Lower lobe of right lung (tissue), 2 donors: ENCODE measurements at regions not wholly inside any gene's neighbourhood (a gene's known extent, or its start where the extent isn't known, plus 50 kb on each side); places are given as distances from the start of the nearest gene placed in this dataset.

ENCODE experiments used
- ATAC-seq, 2 donors: fragments of 200-7000 bp; cut with Tn5 transposase; one replicate each; pipeline ENCODE4 v1.9.1; 2020 to 2022; ENCODE audit warnings: mild to moderate bottlenecking in 2 of 2, moderate library complexity in 2 of 2
- DNase-seq: peaks from one replicate; pipeline ENCODE4 v3.0.0-alpha.2; 2020
- H3K27ac ChIP-seq: fragments of 200-600 bp; one replicate; pipeline ENCODE4 v1.8.0; 2022
- H3K27me3 ChIP-seq: fragments of 200-600 bp; one replicate; pipeline ENCODE4 v1.8.0; 2022; ENCODE audit warnings: low read depth
- H3K36me3 ChIP-seq: fragments of 200-600 bp; one replicate; pipeline ENCODE4 v1.8.0; 2022; ENCODE audit warnings: mild to moderate bottlenecking
- H3K4me1 ChIP-seq: fragments of 200-600 bp; one replicate; pipeline ENCODE4 v1.8.0; 2022
- H3K4me3 ChIP-seq: fragments of 200-600 bp; one replicate; pipeline ENCODE4 v1.8.0; 2022; ENCODE audit warnings: mild to moderate bottlenecking
- H3K9me3 ChIP-seq: fragments of 200-600 bp; one replicate; pipeline ENCODE4 v1.8.0; 2022
- intact Hi-C: fragments of 100-400 bp; cut with DNase I; formaldehyde crosslinking; loops from one replicate; pipeline ENCODE4 v1.11.0; 2022
- TF ChIP-seq, protein P1 (sequence below): fragments of 200-600 bp; IDR thresholded peaks from one replicate; pipeline ENCODE4 v1.8.0; 2022; ENCODE audit warnings: antibody characterized with exemption, mild to moderate bottlenecking
- donor health status: DM: no; HTN: yes; CAD: no; lungs with severe emphysema.

GRCh38 chrX:45885931-45886330 is 659.3 kb downstream of the ZNF674 start:
- Histone ChIP-seq H3K36me3 (no peaks in the 10 kb centered on the region), H3K9me3 (no peaks in the 10 kb centered on the region), H3K27ac (no peak overlapping the region), H3K4me1 (no peaks in the 10 kb centered on the region), H3K4me3 (no peak overlapping the region), H3K27me3 (no peaks in the 10 kb centered on the region)
- intact Hi-C loops: no loop called here
- no peak for DNase-seq
- TF ChIP-seq, protein P1, sequence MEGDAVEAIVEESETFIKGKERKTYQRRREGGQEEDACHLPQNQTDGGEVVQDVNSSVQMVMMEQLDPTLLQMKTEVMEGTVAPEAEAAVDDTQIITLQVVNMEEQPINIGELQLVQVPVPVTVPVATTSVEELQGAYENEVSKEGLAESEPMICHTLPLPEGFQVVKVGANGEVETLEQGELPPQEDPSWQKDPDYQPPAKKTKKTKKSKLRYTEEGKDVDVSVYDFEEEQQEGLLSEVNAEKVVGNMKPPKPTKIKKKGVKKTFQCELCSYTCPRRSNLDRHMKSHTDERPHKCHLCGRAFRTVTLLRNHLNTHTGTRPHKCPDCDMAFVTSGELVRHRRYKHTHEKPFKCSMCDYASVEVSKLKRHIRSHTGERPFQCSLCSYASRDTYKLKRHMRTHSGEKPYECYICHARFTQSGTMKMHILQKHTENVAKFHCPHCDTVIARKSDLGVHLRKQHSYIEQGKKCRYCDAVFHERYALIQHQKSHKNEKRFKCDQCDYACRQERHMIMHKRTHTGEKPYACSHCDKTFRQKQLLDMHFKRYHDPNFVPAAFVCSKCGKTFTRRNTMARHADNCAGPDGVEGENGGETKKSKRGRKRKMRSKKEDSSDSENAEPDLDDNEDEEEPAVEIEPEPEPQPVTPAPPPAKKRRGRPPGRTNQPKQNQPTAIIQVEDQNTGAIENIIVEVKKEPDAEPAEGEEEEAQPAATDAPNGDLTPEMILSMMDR: no peak
- no peak for ATAC-seq

- H3K4me3 ChIP-seq: no peak overlapping the region
- no peaks in the 10 kb centered on the region for H3K4me1 ChIP-seq
- no peak overlapping the region for H3K27ac ChIP-seq
- no peak for ATAC-seq
- no peak for DNase-seq
- H3K36me3 ChIP-seq: no peaks in the 10 kb centered on the region
- TF ChIP-seq, protein P1: no peak
- H3K27me3 ChIP-seq: no peaks in the 10 kb centered on the region
- no peaks in the 10 kb centered on the region for H3K9me3 ChIP-seq
- intact Hi-C loops: no loop called here
Measured at GRCh38 chrX:45879512-45879911, 665.7 kb downstream of the ZNF674 start.

- TF ChIP-seq, protein P1: no peak
- Histone ChIP-seq H3K27me3 (no peaks in the 10 kb centered on the region), H3K9me3 (no peaks in the 10 kb centered on the region), H3K36me3 (no peaks in the 10 kb centered on the region), H3K4me1 (no peaks in the 10 kb centered on the region), H3K27ac (no peak overlapping the region), H3K4me3 (no peak overlapping the region)
- intact Hi-C loops: no loop called here
- no peak for DNase-seq
- ATAC-seq: no peak
Measured at GRCh38 chrX:45876206-45876605, 669.0 kb downstream of the ZNF674 start.

GRCh38 chrX:45873781-45874180 is 671.4 kb downstream of the ZNF674 start:
- Histone ChIP-seq H3K9me3 (no peaks in the 10 kb centered on the region), H3K4me3 (no peak overlapping the region), H3K27me3 (no peaks in the 10 kb centered on the region), H3K4me1 (no peaks in the 10 kb centered on the region), H3K36me3 (no peaks in the 10 kb centered on the region), H3K27ac (no peak overlapping the region)
- DNase-seq (no peak), ATAC-seq (no peak)
- intact Hi-C loops: no loop called here
- TF ChIP-seq, protein P1: no peak

GRCh38 chrX:45872480-45872879 is 671.8 kb upstream of the DIPK2B start:
- Histone ChIP-seq H3K27me3 (no peaks in the 10 kb centered on the region), H3K4me3 (no peak overlapping the region), H3K9me3 (no peaks in the 10 kb centered on the region), H3K36me3 (no peaks in the 10 kb centered on the region), H3K27ac (no peak overlapping the region), H3K4me1 (no peaks in the 10 kb centered on the region)
- intact Hi-C loops: no loop called here
- DNase-seq: no peak
- TF ChIP-seq, protein P1: no peak
- no peak for ATAC-seq

DNA sequence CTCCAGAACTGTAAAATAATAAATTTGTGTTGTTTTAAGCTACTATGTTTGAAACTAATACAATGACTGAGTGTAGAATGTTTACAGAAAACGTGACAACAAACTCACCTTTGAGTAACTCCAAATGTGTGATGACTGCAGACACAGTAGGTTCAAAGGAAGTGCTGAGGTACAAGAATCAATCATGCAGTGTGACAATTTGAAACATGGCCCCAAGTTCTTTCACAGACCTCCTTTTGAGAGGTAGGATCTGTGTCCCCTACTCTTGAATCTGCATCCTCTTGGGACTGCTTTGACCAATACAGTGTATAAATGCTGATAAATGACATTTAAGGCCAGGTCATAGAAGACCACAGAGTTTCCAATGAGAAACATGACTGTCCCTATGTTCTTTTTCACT is 667.7 kb upstream of the DIPK2B start:
- H3K4me1 ChIP-seq: no peaks in the 10 kb centered on the region
- H3K36me3 ChIP-seq: no peaks in the 10 kb centered on the region
- H3K9me3 ChIP-seq: no peaks in the 10 kb centered on the region
- H3K27me3 ChIP-seq: no peaks in the 10 kb centered on the region
- TF ChIP-seq, protein P1: no peak
- H3K4me3 ChIP-seq: no peak overlapping the region
- DNase-seq (no peak), ATAC-seq (no peak)
- H3K27ac ChIP-seq: no peak overlapping the region
- intact Hi-C loops: no loop called here
